ENCODE measurements at regions not wholly inside any gene's neighbourhood (a gene's known extent, or its start where the extent isn't known, plus 50 kb on each side); places are given as distances from the start of the nearest gene placed in this dataset.

DNA sequence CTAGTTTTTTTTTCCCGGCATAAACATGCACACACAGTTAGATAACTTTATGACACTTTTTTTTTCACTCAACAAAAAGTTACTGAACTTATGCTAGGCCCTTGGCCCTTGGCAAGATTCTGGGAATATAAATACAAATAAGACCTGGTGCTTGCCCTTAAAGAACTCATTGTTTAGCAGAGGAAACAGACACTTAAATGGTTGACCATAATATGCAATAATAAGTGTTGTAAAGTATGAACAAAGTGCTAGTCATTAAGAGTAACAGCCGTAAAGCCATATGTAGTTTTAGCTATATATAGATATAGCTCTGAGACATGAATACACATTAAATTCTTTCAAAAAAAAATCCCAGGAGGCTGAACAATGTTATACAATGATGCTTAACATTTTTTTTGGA, 198.3 kb downstream of the CYYR1 start:
- TF ChIP-seq POLR2A (IDR thresholded peaks at IDR 0.05) = no peak
- TF ChIP-seq, protein P1, sequence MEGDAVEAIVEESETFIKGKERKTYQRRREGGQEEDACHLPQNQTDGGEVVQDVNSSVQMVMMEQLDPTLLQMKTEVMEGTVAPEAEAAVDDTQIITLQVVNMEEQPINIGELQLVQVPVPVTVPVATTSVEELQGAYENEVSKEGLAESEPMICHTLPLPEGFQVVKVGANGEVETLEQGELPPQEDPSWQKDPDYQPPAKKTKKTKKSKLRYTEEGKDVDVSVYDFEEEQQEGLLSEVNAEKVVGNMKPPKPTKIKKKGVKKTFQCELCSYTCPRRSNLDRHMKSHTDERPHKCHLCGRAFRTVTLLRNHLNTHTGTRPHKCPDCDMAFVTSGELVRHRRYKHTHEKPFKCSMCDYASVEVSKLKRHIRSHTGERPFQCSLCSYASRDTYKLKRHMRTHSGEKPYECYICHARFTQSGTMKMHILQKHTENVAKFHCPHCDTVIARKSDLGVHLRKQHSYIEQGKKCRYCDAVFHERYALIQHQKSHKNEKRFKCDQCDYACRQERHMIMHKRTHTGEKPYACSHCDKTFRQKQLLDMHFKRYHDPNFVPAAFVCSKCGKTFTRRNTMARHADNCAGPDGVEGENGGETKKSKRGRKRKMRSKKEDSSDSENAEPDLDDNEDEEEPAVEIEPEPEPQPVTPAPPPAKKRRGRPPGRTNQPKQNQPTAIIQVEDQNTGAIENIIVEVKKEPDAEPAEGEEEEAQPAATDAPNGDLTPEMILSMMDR (IDR thresholded peaks at IDR 0.05) = no peak

Measured in right lobe of liver (tissue), 4 donors.